Trophoblast cell (in vitro differentiated cells and primary cell): ENCODE measurements at regions not wholly inside any gene's neighbourhood (a gene's known extent, or its start where the extent isn't known, plus 50 kb on each side); places are given as distances from the start of the nearest gene placed in this dataset.

Experiments used
- DNase-seq, 2 donors: peaks; one replicate each; pipeline ENCODE4 v3.0.0-alpha.2; 2016
- H2AFZ ChIP-seq: 2 replicates; pipeline ENCODE4 v1.6.1; 2013; ENCODE audit warnings: low read length, moderate library complexity, mild to moderate bottlenecking; ENCODE audit not compliant: insufficient read depth, poor library complexity
- H2AK5ac ChIP-seq: 2 replicates; pipeline ENCODE4 v1.6.1; 2013; ENCODE audit warnings: mild to moderate bottlenecking, low read length
- H2BK120ac ChIP-seq: 2 replicates; pipeline ENCODE4 v1.6.1; 2013; ENCODE audit warnings: low read length, mild to moderate bottlenecking, moderate library complexity; ENCODE audit not compliant: insufficient read depth, poor library complexity
- H2BK12ac ChIP-seq: 2 replicates; pipeline ENCODE4 v1.6.1; 2013; ENCODE audit warnings: mild to moderate bottlenecking, low read length, moderate library complexity
- H2BK5ac ChIP-seq: 2 replicates; pipeline ENCODE4 v1.6.1; 2013; ENCODE audit warnings: low read length, low read depth, moderate library complexity, mild to moderate bottlenecking; ENCODE audit not compliant: poor library complexity
- H3K14ac ChIP-seq: 2 replicates; pipeline ENCODE4 v1.6.1; 2013; ENCODE audit warnings: mild to moderate bottlenecking, low read length
- H3K18ac ChIP-seq: 2 replicates; pipeline ENCODE4 v1.6.1; 2013; ENCODE audit warnings: mild to moderate bottlenecking, low read length
- H3K23ac ChIP-seq: 2 replicates; pipeline ENCODE4 v1.6.1; 2013; ENCODE audit warnings: low read length
- H3K27ac ChIP-seq: 2 replicates; pipeline ENCODE4 v1.5.1; 2013; ENCODE audit warnings: low read depth, mild to moderate bottlenecking, inconsistent platforms, low read length, moderate library complexity
- H3K27me3 ChIP-seq: 2 replicates; pipeline ENCODE4 v1.6.1; 2013; ENCODE audit warnings: inconsistent platforms, mild to moderate bottlenecking, low read length, moderate library complexity; ENCODE audit not compliant: insufficient read depth
- H3K36me3 ChIP-seq, 2 experiments: 1 replicate in 1 of 2; 2 replicates in 1 of 2; pipeline ENCODE4 v1.6.1; 2013; ENCODE audit warnings: low read length in 2 of 2, mild to moderate bottlenecking in 2 of 2, moderate library complexity in 1 of 2; ENCODE audit not compliant: insufficient read depth in 2 of 2, control insufficient read depth in 1 of 2
- H3K4ac ChIP-seq: 2 replicates; pipeline ENCODE4 v1.6.1; 2013; ENCODE audit warnings: low read depth, mild to moderate bottlenecking, low read length, moderate library complexity
- H3K4me1 ChIP-seq, 2 experiments: 1 replicate in 1 of 2; 2 replicates in 1 of 2; pipeline ENCODE4 v1.6.1; 2013; ENCODE audit warnings: low read length in 2 of 2, mild to moderate bottlenecking in 2 of 2, moderate library complexity in 1 of 2; ENCODE audit not compliant: insufficient read depth in 2 of 2, control insufficient read depth in 1 of 2
- H3K4me2 ChIP-seq: 2 replicates; pipeline ENCODE4 v1.6.1; 2013; ENCODE audit warnings: inconsistent platforms, mild to moderate bottlenecking, low read length, moderate library complexity
- H3K4me3 ChIP-seq: 2 replicates; pipeline ENCODE4 v1.5.1; 2013; ENCODE audit warnings: mild to moderate bottlenecking, low read depth, low read length, inconsistent platforms
- H3K79me1 ChIP-seq: one replicate; pipeline ENCODE4 v1.6.1; 2013; ENCODE audit warnings: low read length
- H3K79me2 ChIP-seq: 2 replicates; pipeline ENCODE4 v1.6.1; 2013; ENCODE audit warnings: low read length, mild to moderate bottlenecking; ENCODE audit not compliant: control insufficient read depth, insufficient read depth, poor library complexity
- H3K9ac ChIP-seq: 2 replicates; pipeline ENCODE4 v1.6.1; 2013; ENCODE audit warnings: mild to moderate bottlenecking, low read length
- H3K9me3 ChIP-seq: 2 replicates; pipeline ENCODE4 v1.6.1; 2013; ENCODE audit warnings: low read depth, mild to moderate bottlenecking, control low read depth, inconsistent platforms, low read length; ENCODE audit not compliant: insufficient read depth
- H4K12ac ChIP-seq: 2 replicates; pipeline ENCODE4 v1.6.1; 2013; ENCODE audit warnings: low read depth, mild to moderate bottlenecking, low read length, moderate library complexity
- H4K8ac ChIP-seq: 2 replicates; pipeline ENCODE4 v1.6.1; 2013; ENCODE audit warnings: low read depth, mild to moderate bottlenecking, low read length, moderate library complexity
- H4K91ac ChIP-seq: one replicate; pipeline ENCODE4 v1.6.1; 2013; ENCODE audit warnings: low read depth, mild to moderate bottlenecking, low read length, moderate library complexity
- WGBS: extraction: QIAGEN DNeasy Blood & Tissue Kit; methylation state at CpG from one replicate; pipeline ENCODE4 v1.1.7; 2013; ENCODE audit warnings: missing lambda C conversion rate; ENCODE audit not compliant: insufficient read length, insufficient coverage; ENCODE audit errors: extremely low coverage; 5-methylcytosine and 5-hydroxymethylcytosine counted together

GRCh38 chr11:71178076-71178475 lies 74.3 kb downstream of the SHANK2 start:
- Histone ChIP-seq H2BK120ac (no peak overlapping the region), H3K27me3 (no peaks in the 10 kb centered on the region), H2AK5ac (no peak overlapping the region), H3K4me1 (peaks cover 2 to 8% of the 10 kb centered on the region in 2 experiments), H3K14ac (no peak overlapping the region), H3K9me3 (no peaks in the 10 kb centered on the region), H3K4me2 (no peak overlapping the region), H3K4ac (no peak overlapping the region), H4K12ac (no peak overlapping the region), H3K36me3 (no peaks in the 10 kb centered on the region), H3K18ac (no peak overlapping the region), H2BK12ac (no peak overlapping the region), H3K9ac (no peak overlapping the region), H3K27ac (no peak overlapping the region), H3K23ac (no peak overlapping the region), H3K4me3 (no peak overlapping the region), H2AFZ (no peak overlapping the region), H3K79me2 (no peaks in the 10 kb centered on the region), H3K79me1 (no peaks in the 10 kb centered on the region), H4K91ac (no peak overlapping the region), H4K8ac (no peak overlapping the region), H2BK5ac (no peak overlapping the region)
- no peak for DNase-seq
- no CpG with 5 or more reads among the region's 3 CpGs for WGBS

- H2BK5ac ChIP-seq, result no peak overlapping the region
- H3K4ac ChIP-seq, result no peak overlapping the region
- peaks cover 2 to 8% of the 10 kb centered on the region in 2 experiments for H3K4me1 ChIP-seq
- no peak overlapping the region for H4K8ac ChIP-seq
- no peak for DNase-seq
- H2BK120ac ChIP-seq, result no peak overlapping the region
- H3K4me2 ChIP-seq, result no peak overlapping the region
- H4K91ac ChIP-seq, result no peak overlapping the region
- H3K18ac ChIP-seq, result no peak overlapping the region
- H3K23ac ChIP-seq, result no peak overlapping the region
- no peak overlapping the region for H2AFZ ChIP-seq
- H2BK12ac ChIP-seq, result no peak overlapping the region
- no peaks in the 10 kb centered on the region for H3K36me3 ChIP-seq
- no peak overlapping the region for H3K9ac ChIP-seq
- H3K79me1 ChIP-seq, result no peaks in the 10 kb centered on the region
- H3K9me3 ChIP-seq, result peaks cover 2% of the 10 kb centered on the region
- H3K27ac ChIP-seq, result no peak overlapping the region
- H3K79me2 ChIP-seq, result no peaks in the 10 kb centered on the region
- no peak overlapping the region for H2AK5ac ChIP-seq
- WGBS, result no CpG with 5 or more reads among the region's 2 CpGs
- no peak overlapping the region for H3K4me3 ChIP-seq
- H3K14ac ChIP-seq, result no peak overlapping the region
- no peaks in the 10 kb centered on the region for H3K27me3 ChIP-seq
- no peak overlapping the region for H4K12ac ChIP-seq
Measured at GRCh38 chr11:71176812-71177211, 75.6 kb downstream of the SHANK2 start.

GRCh38 chr11:71173709-71174108 lies 78.7 kb downstream of the SHANK2 start:
- Histone ChIP-seq H3K27me3 (no peaks in the 10 kb centered on the region), H3K79me1 (no peaks in the 10 kb centered on the region), H3K9me3 (peaks cover 2% of the 10 kb centered on the region), H3K18ac (no peak overlapping the region), H2AFZ (no peak overlapping the region), H3K4me3 (no peak overlapping the region), H3K14ac (no peak overlapping the region), H3K79me2 (no peaks in the 10 kb centered on the region), H3K4me2 (no peak overlapping the region), H3K4ac (no peak overlapping the region), H2AK5ac (no peak overlapping the region), H3K9ac (no peak overlapping the region), H2BK120ac (no peak overlapping the region), H3K4me1 (no peaks in the 10 kb centered on the region), H2BK12ac (no peak overlapping the region), H4K12ac (no peak overlapping the region), H4K91ac (no peak overlapping the region), H4K8ac (no peak overlapping the region), H3K23ac (no peak overlapping the region), H3K27ac (no peak overlapping the region), H3K36me3 (peaks cover 0 to 4% of the 10 kb centered on the region in 2 experiments), H2BK5ac (no peak overlapping the region)
- no CpG with 5 or more reads among the region's 4 CpGs for WGBS
- DNase-seq, result no peak

DNA sequence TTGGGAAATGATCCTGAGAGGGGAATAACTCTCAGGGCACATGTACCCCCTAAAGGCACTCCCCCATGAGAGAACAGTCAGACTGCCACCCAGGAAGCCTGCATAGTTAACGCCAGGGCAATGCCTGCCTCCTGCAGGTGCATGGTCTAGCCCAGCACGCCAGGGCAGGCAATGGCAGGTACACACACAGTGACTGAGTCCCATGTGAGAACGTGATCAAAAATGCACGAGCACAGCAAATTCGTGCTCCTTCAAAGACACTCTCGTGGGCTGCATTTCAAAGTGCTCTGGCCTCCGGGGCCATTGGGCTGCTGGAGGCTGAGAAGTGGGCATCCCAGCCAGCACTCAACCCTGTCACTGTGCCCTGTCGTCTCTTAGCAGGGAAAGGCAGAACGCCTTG lies 79.7 kb downstream of the SHANK2 start:
- H3K4ac ChIP-seq, result no peak overlapping the region
- H2BK5ac ChIP-seq, result no peak overlapping the region
- WGBS, result no CpG with 5 or more reads among the region's 9 CpGs
- no peak overlapping the region for H4K91ac ChIP-seq
- peaks cover 2% of the 10 kb centered on the region for H3K9me3 ChIP-seq
- no peak overlapping the region for H3K9ac ChIP-seq
- H2BK12ac ChIP-seq, result no peak overlapping the region
- H3K27me3 ChIP-seq, result no peaks in the 10 kb centered on the region
- H3K4me1 ChIP-seq, result no peaks in the 10 kb centered on the region
- no peaks in the 10 kb centered on the region for H3K79me1 ChIP-seq
- H3K18ac ChIP-seq, result no peak overlapping the region
- no peak overlapping the region for H2AK5ac ChIP-seq
- H3K36me3 ChIP-seq, result peaks cover 0 to 4% of the 10 kb centered on the region in 2 experiments
- H4K8ac ChIP-seq, result no peak overlapping the region
- no peak overlapping the region for H3K27ac ChIP-seq
- no peak overlapping the region for H3K4me2 ChIP-seq
- no peak for DNase-seq
- no peak overlapping the region for H3K14ac ChIP-seq
- no peaks in the 10 kb centered on the region for H3K79me2 ChIP-seq
- no peak overlapping the region for H3K23ac ChIP-seq
- H4K12ac ChIP-seq, result no peak overlapping the region
- H2BK120ac ChIP-seq, result no peak overlapping the region
- no peak overlapping the region for H3K4me3 ChIP-seq
- no peak overlapping the region for H2AFZ ChIP-seq
